Spleen (tissue), 11 donors: ENCODE measurements at regions not wholly inside any gene's neighbourhood (a gene's known extent, or its start where the extent isn't known, plus 50 kb on each side); places are given as distances from the start of the nearest gene placed in this dataset.

Experiments used
- DNase-seq: peaks from one replicate; pipeline ENCODE4 v3.0.0-alpha.2; 2020
- H3K27ac ChIP-seq, 8 donors: fragments of 200-600 bp; sonication (generic) in 7 of 8; 1 replicate in 4 of 8; 2 replicates in 4 of 8; pipeline versions ENCODE4 v1.5.0 to v1.8.0; 2016 to 2021; ENCODE audit warnings: inconsistent platforms in 4 of 8, mild to moderate bottlenecking in 4 of 8, moderate library complexity in 1 of 8
- H3K27me3 ChIP-seq, 7 donors: fragments of 200-600 bp; sonication (generic) in 6 of 7; replicated peaks in 1 of 7; 1 replicate in 4 of 7; 2 replicates in 3 of 7; pipeline versions ENCODE4 v1.5.0 to v1.8.0; 2016 to 2021; ENCODE audit warnings: inconsistent platforms in 3 of 7, mild to moderate bottlenecking in 1 of 7
- H3K36me3 ChIP-seq, 6 donors: fragments of 200-600 bp; sonication (generic) in 5 of 6; 1 replicate in 4 of 6; 2 replicates in 2 of 6; pipeline versions ENCODE4 v1.5.0 to v1.8.0; 2016 to 2021; ENCODE audit warnings: inconsistent platforms in 2 of 6
- H3K4me1 ChIP-seq, 6 donors: fragments of 200-600 bp; sonication (generic) in 5 of 6; 1 replicate in 3 of 6; 2 replicates in 3 of 6; pipeline versions ENCODE4 v1.5.0 to v1.8.0; 2016 to 2021; ENCODE audit warnings: inconsistent platforms in 3 of 6
- H3K4me3 ChIP-seq, 8 donors: fragments of 200-600 bp; sonication (generic) in 7 of 8; 1 replicate in 4 of 8; 2 replicates in 4 of 8; pipeline versions ENCODE4 v1.5.0 to v1.8.0; 2016 to 2021; ENCODE audit warnings: inconsistent platforms in 4 of 8, mild to moderate bottlenecking in 4 of 8, moderate library complexity in 2 of 8
- H3K9me3 ChIP-seq, 8 donors: fragments of 200-600 bp; sonication (generic) in 7 of 8; 1 replicate in 4 of 8; 2 replicates in 4 of 8; pipeline versions ENCODE4 v1.5.0 to v1.8.0; 2016 to 2021; ENCODE audit warnings: inconsistent platforms in 4 of 8
- POLR2A ChIP-seq, 3 donors: fragments of 450-650 bp; IDR thresholded peaks; one replicate each; pipeline ENCODE4 v1.5.1; 2017; ENCODE audit warnings: antibody characterized with exemption in 3 of 3, mild to moderate bottlenecking in 1 of 3
- POLR2AphosphoS5 ChIP-seq, 3 donors: sonication (generic); formaldehyde crosslinking; IDR thresholded peaks; one replicate each; pipeline ENCODE4 v1.5.1; 2017; ENCODE audit warnings: antibody characterized with exemption in 3 of 3
- WGBS, 5 donors: extraction: QIAGEN DNeasy Blood & Tissue Kit in 3 of 5; methylation state at CpG; one replicate each; pipeline versions ENCODE4 v1.1.5 to v1.1.7; 2013 to 2018; 5-methylcytosine and 5-hydroxymethylcytosine counted together
- intact Hi-C: fragments of 100-400 bp; cut with DNase I; formaldehyde crosslinking; loops from one replicate; pipeline ENCODE4 v1.15.0; 2023; ENCODE audit warnings: low total_unique reads
- TF ChIP-seq, protein P1 (sequence below), 11 experiments: fragments of 200-600 bp in 7 of 11; fragments of 450-650 bp in 4 of 11; sonication (generic) in 4 of 11; IDR thresholded peaks in 8 of 11; conservative IDR thresholded peaks in 3 of 11; 1 replicate in 7 of 11; 2 replicates in 4 of 11; pipeline versions ENCODE4 v1.4.0 to v1.8.0; 2016 to 2021; ENCODE audit warnings: antibody characterized with exemption in 11 of 11, inconsistent platforms in 4 of 11, mild to moderate bottlenecking in 1 of 11
- donor health status: healthy with polysubstance abuse.
- donor health status: DM: no; HTN: no; CAD: no; lungs with moderate emphysema.
- donor health status: DM: no; HTN: no; CAD: no.
- donor health status: Bipolar disorder and iron deficiency.
- donor health status: healthy.
- donor health status: DM: no; HTN: no; CAD: no.
- donor health status: DM: yes; HTN: yes; CAD: no.

DNA sequence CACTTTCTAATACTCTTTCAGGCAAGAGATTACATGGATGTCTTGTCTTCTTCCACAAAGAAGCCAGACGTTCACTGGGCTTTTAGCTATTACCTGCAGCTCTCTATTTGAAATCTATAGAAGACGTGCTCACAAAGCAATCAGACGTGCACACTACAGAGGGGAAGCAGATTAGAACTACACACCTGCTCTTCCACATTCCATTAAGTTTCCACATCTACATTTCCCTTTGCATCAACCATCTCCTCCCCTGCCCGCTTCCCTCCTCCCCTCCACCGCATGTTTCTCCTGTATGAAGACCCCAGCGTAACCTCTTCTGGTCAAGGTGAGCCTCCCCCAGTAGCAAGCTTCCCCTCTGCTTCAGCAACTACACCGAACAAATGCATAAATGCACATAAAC lies 119.8 kb downstream of the DHX15 start:
- Histone ChIP-seq H3K36me3 (no peaks in the 10 kb centered on the region), H3K4me1 (peaks cover 0 to 12% (median 3%) of the 10 kb centered on the region in 6 donors), H3K27ac (no peak overlapping the region), H3K4me3 (no peak overlapping the region), H3K27me3 (peaks cover 0 to 53% (median 12%) of the 10 kb centered on the region in 7 donors), H3K9me3 (no peaks in the 10 kb centered on the region)
- 83 to 89% (median 87%) methylated on average over 7 of the region's 7 CpGs for WGBS, 5 donors
- no peak for TF ChIP-seq POLR2AphosphoS5 (IDR thresholded peaks at IDR 0.05)
- no peak for TF ChIP-seq POLR2A (IDR thresholded peaks at IDR 0.05)
- intact Hi-C loops: no loop called here
- DNase-seq: no peak

- Histone ChIP-seq H3K27me3 (no peaks in the 10 kb centered on the region), H3K36me3 (no peaks in the 10 kb centered on the region), H3K4me3 (no peak overlapping the region), H3K9me3 (no peaks in the 10 kb centered on the region), H3K4me1 (no peaks in the 10 kb centered on the region), H3K27ac (no peak overlapping the region)
- TF ChIP-seq POLR2A (IDR thresholded peaks at IDR 0.05) (no peak), POLR2AphosphoS5 (IDR thresholded peaks at IDR 0.05) (no peak)
- TF ChIP-seq, protein P1, sequence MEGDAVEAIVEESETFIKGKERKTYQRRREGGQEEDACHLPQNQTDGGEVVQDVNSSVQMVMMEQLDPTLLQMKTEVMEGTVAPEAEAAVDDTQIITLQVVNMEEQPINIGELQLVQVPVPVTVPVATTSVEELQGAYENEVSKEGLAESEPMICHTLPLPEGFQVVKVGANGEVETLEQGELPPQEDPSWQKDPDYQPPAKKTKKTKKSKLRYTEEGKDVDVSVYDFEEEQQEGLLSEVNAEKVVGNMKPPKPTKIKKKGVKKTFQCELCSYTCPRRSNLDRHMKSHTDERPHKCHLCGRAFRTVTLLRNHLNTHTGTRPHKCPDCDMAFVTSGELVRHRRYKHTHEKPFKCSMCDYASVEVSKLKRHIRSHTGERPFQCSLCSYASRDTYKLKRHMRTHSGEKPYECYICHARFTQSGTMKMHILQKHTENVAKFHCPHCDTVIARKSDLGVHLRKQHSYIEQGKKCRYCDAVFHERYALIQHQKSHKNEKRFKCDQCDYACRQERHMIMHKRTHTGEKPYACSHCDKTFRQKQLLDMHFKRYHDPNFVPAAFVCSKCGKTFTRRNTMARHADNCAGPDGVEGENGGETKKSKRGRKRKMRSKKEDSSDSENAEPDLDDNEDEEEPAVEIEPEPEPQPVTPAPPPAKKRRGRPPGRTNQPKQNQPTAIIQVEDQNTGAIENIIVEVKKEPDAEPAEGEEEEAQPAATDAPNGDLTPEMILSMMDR (IDR thresholded peaks at IDR 0.05 in 8 of 11, conservative IDR thresholded peaks at IDR 0.05 in 3 of 11): no peak
- intact Hi-C loops: no loop called here
- WGBS, 5 donors: 85 to 95% (median 88%) methylated on average over 2 of the region's 2 CpGs
- no peak for DNase-seq
These were observed 127.9 kb downstream of the DHX15 start for GRCh38 chr4:24456431-24456830.

GRCh38 chr4:24453951-24454350 lies 130.4 kb downstream of the DHX15 start:
- DNase-seq: no peak
- 60 to 69% (median 68%) methylated on average over 2 of the region's 2 CpGs for WGBS, 5 donors
- Histone ChIP-seq H3K4me1 (no peaks in the 10 kb centered on the region), H3K9me3 (no peaks in the 10 kb centered on the region), H3K36me3 (no peaks in the 10 kb centered on the region), H3K27me3 (peaks cover 0 to 5% (median 0%) of the 10 kb centered on the region in 7 donors), H3K27ac (no peak overlapping the region), H3K4me3 (no peak overlapping the region)
- intact Hi-C loops: no loop called here
- TF ChIP-seq, protein P1 (IDR thresholded peaks at IDR 0.05 in 8 of 11, conservative IDR thresholded peaks at IDR 0.05 in 3 of 11): no peak
- no peak for TF ChIP-seq POLR2AphosphoS5 (IDR thresholded peaks at IDR 0.05)
- TF ChIP-seq POLR2A (IDR thresholded peaks at IDR 0.05): no peak

DNA sequence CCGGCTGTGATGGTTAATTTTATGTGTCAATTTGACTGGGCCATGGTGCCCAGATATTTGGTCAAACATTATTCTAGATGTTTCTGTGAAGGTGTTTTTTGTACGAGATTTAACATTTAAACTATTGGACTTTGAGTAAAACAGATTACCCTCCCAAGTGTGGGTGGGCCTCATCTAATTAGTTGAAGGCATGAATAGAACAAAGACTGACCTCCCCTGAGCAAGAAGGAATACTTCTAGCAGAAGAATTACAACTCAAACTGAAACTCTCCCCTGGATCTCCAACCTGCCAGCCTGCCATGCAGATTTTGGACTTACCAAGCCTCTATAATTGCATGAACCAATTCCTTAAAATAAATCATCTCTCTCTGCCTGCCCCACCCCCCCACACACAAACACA lies 132.5 kb downstream of the DHX15 start:
- peaks cover 0 to 7% (median 0%) of the 10 kb centered on the region in 7 donors for H3K27me3 ChIP-seq
- H3K27ac ChIP-seq: no peak overlapping the region
- TF ChIP-seq, protein P1 (IDR thresholded peaks at IDR 0.05 in 8 of 11, conservative IDR thresholded peaks at IDR 0.05 in 3 of 11): no peak
- no peak for TF ChIP-seq POLR2AphosphoS5 (IDR thresholded peaks at IDR 0.05)
- TF ChIP-seq POLR2A (IDR thresholded peaks at IDR 0.05): no peak
- no peaks in the 10 kb centered on the region for H3K9me3 ChIP-seq
- 88 to 98% (median 91%) methylated on average over 2 of the region's 2 CpGs for WGBS, 5 donors
- intact Hi-C loops: no loop called here
- no peaks in the 10 kb centered on the region for H3K36me3 ChIP-seq
- no peak for DNase-seq
- H3K4me3 ChIP-seq: no peak overlapping the region
- no peaks in the 10 kb centered on the region for H3K4me1 ChIP-seq

DNA sequence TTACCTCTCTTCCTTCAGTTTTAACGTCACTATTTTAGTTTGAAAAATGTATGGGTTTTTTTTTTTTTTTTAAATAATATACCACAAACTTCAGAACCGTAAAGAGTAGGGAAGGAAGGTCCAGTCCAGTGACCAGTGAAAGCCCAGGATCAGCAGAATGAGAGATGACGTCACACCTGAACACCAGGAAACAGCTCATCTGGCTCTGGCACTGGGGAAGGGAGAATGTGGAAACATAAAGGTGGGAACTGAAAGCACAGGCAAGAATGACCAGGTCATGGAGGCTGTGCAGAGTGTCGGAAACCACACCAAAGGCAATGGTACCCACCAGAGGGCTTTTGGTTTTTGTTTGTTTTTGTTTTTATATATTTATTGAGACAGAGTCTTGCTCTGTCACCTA lies 141.2 kb downstream of the DHX15 start:
- no peak for TF ChIP-seq POLR2A (IDR thresholded peaks at IDR 0.05)
- TF ChIP-seq POLR2AphosphoS5 (IDR thresholded peaks at IDR 0.05): no peak
- TF ChIP-seq, protein P1 (IDR thresholded peaks at IDR 0.05 in 8 of 11, conservative IDR thresholded peaks at IDR 0.05 in 3 of 11): no peak
- WGBS, 5 donors: 71 to 80% (median 79%) methylated on average over 4 of the region's 4 CpGs
- intact Hi-C loops: no loop called here
- Histone ChIP-seq H3K4me1 (no peaks in the 10 kb centered on the region), H3K27ac (no peak overlapping the region), H3K27me3 (peaks cover 0 to 7% (median 0%) of the 10 kb centered on the region in 7 donors), H3K36me3 (no peaks in the 10 kb centered on the region), H3K4me3 (no peak overlapping the region), H3K9me3 (no peaks in the 10 kb centered on the region)
- no peak for DNase-seq
